Spleen (tissue), 11 donors: ENCODE measurements at regions not wholly inside any gene's neighbourhood (a gene's known extent, or its start where the extent isn't known, plus 50 kb on each side); places are given as distances from the start of the nearest gene placed in this dataset.
A peak's percentile ranks its signal among the peaks of the same experiment; 100 is the strongest.

Source experiments
- DNase-seq: peaks from one replicate; pipeline ENCODE4 v3.0.0-alpha.2; 2020
- H3K27ac ChIP-seq, 8 donors: fragments of 200-600 bp; sonication (generic) in 7 of 8; 1 replicate in 4 of 8; 2 replicates in 4 of 8; pipeline versions ENCODE4 v1.5.0 to v1.8.0; 2016 to 2021; ENCODE audit warnings: inconsistent platforms in 4 of 8, mild to moderate bottlenecking in 4 of 8, moderate library complexity in 1 of 8
- H3K27me3 ChIP-seq, 7 donors: fragments of 200-600 bp; sonication (generic) in 6 of 7; replicated peaks in 1 of 7; 1 replicate in 4 of 7; 2 replicates in 3 of 7; pipeline versions ENCODE4 v1.5.0 to v1.8.0; 2016 to 2021; ENCODE audit warnings: inconsistent platforms in 3 of 7, mild to moderate bottlenecking in 1 of 7
- H3K36me3 ChIP-seq, 6 donors: fragments of 200-600 bp; sonication (generic) in 5 of 6; 1 replicate in 4 of 6; 2 replicates in 2 of 6; pipeline versions ENCODE4 v1.5.0 to v1.8.0; 2016 to 2021; ENCODE audit warnings: inconsistent platforms in 2 of 6
- H3K4me1 ChIP-seq, 6 donors: fragments of 200-600 bp; sonication (generic) in 5 of 6; 1 replicate in 3 of 6; 2 replicates in 3 of 6; pipeline versions ENCODE4 v1.5.0 to v1.8.0; 2016 to 2021; ENCODE audit warnings: inconsistent platforms in 3 of 6
- H3K4me3 ChIP-seq, 8 donors: fragments of 200-600 bp; sonication (generic) in 7 of 8; 1 replicate in 4 of 8; 2 replicates in 4 of 8; pipeline versions ENCODE4 v1.5.0 to v1.8.0; 2016 to 2021; ENCODE audit warnings: inconsistent platforms in 4 of 8, mild to moderate bottlenecking in 4 of 8, moderate library complexity in 2 of 8
- H3K9me3 ChIP-seq, 8 donors: fragments of 200-600 bp; sonication (generic) in 7 of 8; 1 replicate in 4 of 8; 2 replicates in 4 of 8; pipeline versions ENCODE4 v1.5.0 to v1.8.0; 2016 to 2021; ENCODE audit warnings: inconsistent platforms in 4 of 8
- CTCF ChIP-seq, 11 experiments: fragments of 200-600 bp in 7 of 11; fragments of 450-650 bp in 4 of 11; sonication (generic) in 4 of 11; IDR thresholded peaks in 8 of 11; conservative IDR thresholded peaks in 3 of 11; 1 replicate in 7 of 11; 2 replicates in 4 of 11; pipeline versions ENCODE4 v1.4.0 to v1.8.0; 2016 to 2021; ENCODE audit warnings: antibody characterized with exemption in 11 of 11, inconsistent platforms in 4 of 11, mild to moderate bottlenecking in 1 of 11
- POLR2A ChIP-seq, 3 donors: fragments of 450-650 bp; IDR thresholded peaks; one replicate each; pipeline ENCODE4 v1.5.1; 2017; ENCODE audit warnings: antibody characterized with exemption in 3 of 3, mild to moderate bottlenecking in 1 of 3
- POLR2AphosphoS5 ChIP-seq, 3 donors: sonication (generic); formaldehyde crosslinking; IDR thresholded peaks; one replicate each; pipeline ENCODE4 v1.5.1; 2017; ENCODE audit warnings: antibody characterized with exemption in 3 of 3
- WGBS, 5 donors: extraction: QIAGEN DNeasy Blood & Tissue Kit in 3 of 5; methylation state at CpG; one replicate each; pipeline versions ENCODE4 v1.1.5 to v1.1.7; 2013 to 2018; 5-methylcytosine and 5-hydroxymethylcytosine counted together
- intact Hi-C: fragments of 100-400 bp; cut with DNase I; formaldehyde crosslinking; loops from one replicate; pipeline ENCODE4 v1.15.0; 2023; ENCODE audit warnings: low total_unique reads
- donor health status: healthy with polysubstance abuse.
- donor health status: DM: no; HTN: no; CAD: no; lungs with moderate emphysema.
- donor health status: DM: no; HTN: no; CAD: no.
- donor health status: Bipolar disorder and iron deficiency.
- donor health status: healthy.
- donor health status: DM: no; HTN: no; CAD: no.
- donor health status: DM: yes; HTN: yes; CAD: no.

- no peaks in the 10 kb centered on the region for H3K9me3 ChIP-seq
- H3K27ac ChIP-seq, result no peak overlapping the region
- intact Hi-C loops, result no loop called here
- DNase-seq, result no peak
- H3K4me3 ChIP-seq, result no peak overlapping the region
- peaks cover 0 to 18% (median 12%) of the 10 kb centered on the region in 6 donors for H3K4me1 ChIP-seq
- TF ChIP-seq POLR2A (IDR thresholded peaks at IDR 0.05) (no peak), POLR2AphosphoS5 (IDR thresholded peaks at IDR 0.05) (no peak), CTCF (IDR thresholded peaks at IDR 0.05 in 8 of 11, conservative IDR thresholded peaks at IDR 0.05 in 3 of 11) (no peak)
- no peaks in the 10 kb centered on the region for H3K36me3 ChIP-seq
- no peaks in the 10 kb centered on the region for H3K27me3 ChIP-seq
- WGBS, 5 donors, result 67 to 87% (median 78%) methylated on average over 4 of the region's 4 CpGs
Measured at GRCh38 chr9:89780959-89781358, 176.1 kb downstream of the GADD45G start.

- no peak for DNase-seq
- peak overlapping the region in 1 of 8 donors; percentile 3 for H3K27ac ChIP-seq
- intact Hi-C loops, result no loop called here
- peak in 1 of 3 donors; percentile 10 for TF ChIP-seq POLR2AphosphoS5 (IDR thresholded peaks at IDR 0.05)
- no peak for TF ChIP-seq POLR2A (IDR thresholded peaks at IDR 0.05)
- H3K27me3 ChIP-seq, result no peaks in the 10 kb centered on the region
- no peak overlapping the region for H3K4me3 ChIP-seq
- peaks cover 0 to 26% (median 12%) of the 10 kb centered on the region in 6 donors for H3K4me1 ChIP-seq
- H3K9me3 ChIP-seq, result no peaks in the 10 kb centered on the region
- H3K36me3 ChIP-seq, result no peaks in the 10 kb centered on the region
- 24 to 53% (median 40%) methylated on average over 5 of the region's 5 CpGs for WGBS, 5 donors
Measured at GRCh38 chr9:89781838-89782540, 177.2 kb downstream of the GADD45G start.

- H3K36me3 ChIP-seq, result no peaks in the 10 kb centered on the region
- H3K4me1 ChIP-seq, result peaks cover 0 to 20% (median 8%) of the 10 kb centered on the region in 6 donors
- no peak for TF ChIP-seq POLR2A (IDR thresholded peaks at IDR 0.05)
- no peak for TF ChIP-seq POLR2AphosphoS5 (IDR thresholded peaks at IDR 0.05)
- TF ChIP-seq CTCF (IDR thresholded peaks at IDR 0.05 in 8 of 11, conservative IDR thresholded peaks at IDR 0.05 in 3 of 11), result no peak
- 8 to 25% (median 18%) methylated on average over 1 of the region's 1 CpG for WGBS, 5 donors
- H3K27me3 ChIP-seq, result no peaks in the 10 kb centered on the region
- H3K4me3 ChIP-seq, result no peak overlapping the region
- H3K27ac ChIP-seq, result peak overlapping the region in 1 of 8 donors; percentile 8
- intact Hi-C loops, result no loop called here
- no peak for DNase-seq
- no peaks in the 10 kb centered on the region for H3K9me3 ChIP-seq
Measured at GRCh38 chr9:89786655-89787054, 181.8 kb downstream of the GADD45G start.

- Histone ChIP-seq H3K27me3 (no peaks in the 10 kb centered on the region), H3K4me1 (peaks cover 0 to 10% (median 0%) of the 10 kb centered on the region in 6 donors), H3K9me3 (no peaks in the 10 kb centered on the region), H3K27ac (no peak overlapping the region), H3K4me3 (no peak overlapping the region), H3K36me3 (no peaks in the 10 kb centered on the region)
- no peak for DNase-seq
- intact Hi-C loops, result no loop called here
- TF ChIP-seq CTCF (IDR thresholded peaks at IDR 0.05 in 8 of 11, conservative IDR thresholded peaks at IDR 0.05 in 3 of 11), result no peak
- no peak for TF ChIP-seq POLR2AphosphoS5 (IDR thresholded peaks at IDR 0.05)
- no peak for TF ChIP-seq POLR2A (IDR thresholded peaks at IDR 0.05)
Measured at GRCh38 chr9:89787595-89787994, 182.8 kb downstream of the GADD45G start.
